ENCODE measurements at regions not wholly inside any gene's neighbourhood (a gene's known extent, or its start where the extent isn't known, plus 50 kb on each side); places are given as distances from the start of the nearest gene placed in this dataset.

GRCh38 chr10:69742928-69743602, 58.6 kb upstream of the COL13A1 start:
- peak; percentile 50 for TF ChIP-seq CTCF (IDR thresholded peaks at IDR 0.05; ENCODE audit: low read depth, low read length)
- TF ChIP-seq EZH2phosphoT487 (IDR thresholded peaks at IDR 0.05; ENCODE audit: low read depth): no peak
